Mucosa of descending colon (tissue), 3 donors: ENCODE measurements at regions not wholly inside any gene's neighbourhood (a gene's known extent, or its start where the extent isn't known, plus 50 kb on each side); places are given as distances from the start of the nearest gene placed in this dataset.
A peak's percentile ranks its signal among the peaks of the same experiment; 100 is the strongest.

Experiments used
- ATAC-seq: fragments of 200-7000 bp; cut with Tn5 transposase; one replicate; pipeline ENCODE4 v1.9.1; 2020; ENCODE audit warnings: mild to moderate bottlenecking, moderate library complexity
- DNase-seq, 3 donors: peaks; one replicate each; pipeline ENCODE4 v3.0.0-alpha.2; 2020
- H3K36me3 ChIP-seq: fragments of 200-600 bp; one replicate; pipeline ENCODE4 v1.8.0; 2021; ENCODE audit warnings: low read depth, mild to moderate bottlenecking
- H3K4me1 ChIP-seq: fragments of 200-600 bp; one replicate; pipeline ENCODE4 v1.8.0; 2021; ENCODE audit warnings: low read depth, mild to moderate bottlenecking
- H3K4me3 ChIP-seq: fragments of 200-600 bp; one replicate; pipeline ENCODE4 v1.8.0; 2021; ENCODE audit warnings: mild to moderate bottlenecking
- H3K9me3 ChIP-seq: fragments of 200-600 bp; one replicate; pipeline ENCODE4 v1.8.0; 2021; ENCODE audit warnings: mild to moderate bottlenecking
- CTCF ChIP-seq: fragments of 200-600 bp; IDR thresholded peaks from one replicate; pipeline ENCODE4 v1.8.0; 2022; ENCODE audit warnings: antibody characterized with exemption, mild to moderate bottlenecking
- intact Hi-C, 2 donors: fragments of 100-400 bp; cut with DNase I in 1 of 2; cut with micrococcal nuclease in 1 of 2; formaldehyde crosslinking; loops; one replicate each; pipeline versions ENCODE4 v1.11.0 to v1.11.1; 2022; cut with DNase I, micrococcal nuclease
- donor health status: DM: no; HTN: no; CAD: no; lungs with moderate emphysema.
- donor health status: DM: no; HTN: no; CAD: no.
- donor health status: DM: no; HTN: yes; CAD: no.

- no peak for ATAC-seq
- no peak for DNase-seq
- TF ChIP-seq CTCF: no peak
- no peaks in the 10 kb centered on the region for H3K9me3 ChIP-seq
- H3K4me3 ChIP-seq: no peak overlapping the region
- H3K36me3 ChIP-seq: no peaks in the 10 kb centered on the region
- H3K4me1 ChIP-seq: no peaks in the 10 kb centered on the region
- intact Hi-C loops: no loop called here
Observed at GRCh38 chr1:199449221-199449620, 578.3 kb upstream of the NR5A2 start.

GRCh38 chr1:199449681-199450080 is 577.8 kb upstream of the NR5A2 start:
- ATAC-seq (no peak), DNase-seq (no peak)
- Histone ChIP-seq H3K4me3 (no peak overlapping the region), H3K36me3 (no peaks in the 10 kb centered on the region), H3K9me3 (no peaks in the 10 kb centered on the region), H3K4me1 (no peaks in the 10 kb centered on the region)
- TF ChIP-seq CTCF: no peak
- intact Hi-C loops: no loop called here

DNA sequence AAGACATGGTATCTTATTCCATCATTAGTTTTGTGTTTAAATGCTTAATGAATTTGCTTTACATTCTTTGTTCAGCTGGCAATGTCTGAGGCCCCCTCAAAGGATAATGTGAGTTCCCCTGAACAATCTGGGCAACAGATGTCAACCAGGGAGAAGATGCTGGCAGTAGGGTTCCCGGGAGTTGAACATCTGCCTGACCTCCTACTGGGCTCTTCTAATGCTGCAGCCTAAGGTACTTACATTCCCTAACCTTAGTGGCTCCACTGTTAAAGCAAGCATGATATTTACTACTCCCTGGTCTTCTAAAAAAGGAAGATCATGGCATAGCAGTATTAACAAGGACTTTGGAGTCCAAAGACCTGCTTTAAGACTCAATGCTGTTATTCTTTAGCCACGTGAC is 574.9 kb upstream of the NR5A2 start:
- intact Hi-C loops: no loop called here
- H3K36me3 ChIP-seq: no peaks in the 10 kb centered on the region
- no peak for TF ChIP-seq CTCF

DNA sequence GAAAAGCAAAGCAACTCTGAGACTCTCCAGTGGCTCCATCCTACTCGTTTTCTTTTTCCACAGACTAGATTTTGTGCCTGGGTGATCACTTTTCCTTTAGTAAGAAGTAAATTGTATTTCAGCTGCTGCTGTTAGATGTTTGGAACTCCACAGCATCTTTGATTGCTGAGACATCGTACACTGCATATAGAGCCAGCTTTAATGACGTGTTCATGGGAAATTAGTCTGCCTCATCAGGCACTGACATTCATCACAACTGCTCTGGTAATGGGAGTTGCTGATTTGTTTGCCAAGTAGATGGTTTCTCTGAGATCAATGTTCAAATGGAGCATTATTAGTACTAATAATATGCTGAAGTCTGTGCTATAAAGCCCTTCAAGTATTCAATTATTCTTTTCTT is 573.8 kb upstream of the NR5A2 start:
- no peak overlapping the region for H3K4me3 ChIP-seq
- H3K4me1 ChIP-seq: no peaks in the 10 kb centered on the region
- no peak for ATAC-seq
- no peaks in the 10 kb centered on the region for H3K36me3 ChIP-seq
- H3K9me3 ChIP-seq: no peaks in the 10 kb centered on the region
- DNase-seq: no peak
- intact Hi-C loops: no loop called here
- TF ChIP-seq CTCF: no peak

More for the DNA sequence above, 574.9 kb upstream of the NR5A2 start:
- Histone ChIP-seq H3K9me3 (no peaks in the 10 kb centered on the region), H3K4me1 (no peaks in the 10 kb centered on the region), H3K4me3 (no peak overlapping the region)
- ATAC-seq (no peak), DNase-seq (no peak)

GRCh38 chr1:199460933-199461332 is 566.6 kb upstream of the NR5A2 start:
- DNase-seq (no peak), ATAC-seq (no peak)
- no peak for TF ChIP-seq CTCF
- Histone ChIP-seq H3K9me3 (no peaks in the 10 kb centered on the region), H3K4me1 (no peaks in the 10 kb centered on the region), H3K4me3 (no peak overlapping the region), H3K36me3 (no peaks in the 10 kb centered on the region)
- intact Hi-C loops: no loop called here

- peak; percentile 39 for ATAC-seq
- H3K9me3 ChIP-seq: no peaks in the 10 kb centered on the region
- no peak for TF ChIP-seq CTCF
- no peaks in the 10 kb centered on the region for H3K36me3 ChIP-seq
- peak in 1 of 3 donors; percentile 33 for DNase-seq
- H3K4me1 ChIP-seq: no peaks in the 10 kb centered on the region
- no peak overlapping the region for H3K4me3 ChIP-seq
- intact Hi-C loops: no loop called here
Observed at GRCh38 chr1:199463521-199464127, 563.9 kb upstream of the NR5A2 start.
